ENCODE measurements at regions not wholly inside any gene's neighbourhood (a gene's known extent, or its start where the extent isn't known, plus 50 kb on each side); places are given as distances from the start of the nearest gene placed in this dataset.

DNA sequence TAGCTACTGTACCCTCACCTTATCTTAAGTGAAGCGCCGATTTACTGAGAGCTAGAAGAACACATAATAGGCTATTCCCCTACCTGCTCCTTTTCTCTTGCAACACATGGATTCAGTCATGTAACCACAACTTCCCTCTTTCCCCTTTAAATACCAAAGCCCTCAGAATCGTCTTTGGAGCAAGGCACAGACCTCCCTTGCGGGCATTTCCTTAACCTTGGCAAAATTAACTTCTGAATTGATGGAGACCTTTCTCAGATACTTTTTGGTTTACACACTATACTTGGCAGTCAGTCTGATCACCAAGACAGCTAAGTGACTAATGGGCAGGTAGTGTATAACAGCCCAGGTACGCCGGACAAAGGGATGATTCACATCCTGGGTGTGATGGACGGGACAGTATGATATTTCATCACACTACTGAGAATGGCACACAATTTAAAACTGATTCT is 72.7 kb upstream of the SEC61G start:
- Histone ChIP-seq H3K9ac (ENCODE audit: low read length) (no peak overlapping the region), H3K4me3 (ENCODE audit: low read length) (no peak overlapping the region), H3K27me3 (ENCODE audit: control insufficient read depth, insufficient read depth, low read length) (no peaks in the 10 kb centered on the region), H3K4me1 (ENCODE audit: control insufficient read depth, insufficient read depth, low read length) (no peaks in the 10 kb centered on the region), H3K36me3 (ENCODE audit: control insufficient read depth, insufficient read depth, low read length) (no peaks in the 10 kb centered on the region), H3K9me3 (ENCODE audit: control insufficient read depth, low read length) (no peaks in the 10 kb centered on the region)

DNA sequence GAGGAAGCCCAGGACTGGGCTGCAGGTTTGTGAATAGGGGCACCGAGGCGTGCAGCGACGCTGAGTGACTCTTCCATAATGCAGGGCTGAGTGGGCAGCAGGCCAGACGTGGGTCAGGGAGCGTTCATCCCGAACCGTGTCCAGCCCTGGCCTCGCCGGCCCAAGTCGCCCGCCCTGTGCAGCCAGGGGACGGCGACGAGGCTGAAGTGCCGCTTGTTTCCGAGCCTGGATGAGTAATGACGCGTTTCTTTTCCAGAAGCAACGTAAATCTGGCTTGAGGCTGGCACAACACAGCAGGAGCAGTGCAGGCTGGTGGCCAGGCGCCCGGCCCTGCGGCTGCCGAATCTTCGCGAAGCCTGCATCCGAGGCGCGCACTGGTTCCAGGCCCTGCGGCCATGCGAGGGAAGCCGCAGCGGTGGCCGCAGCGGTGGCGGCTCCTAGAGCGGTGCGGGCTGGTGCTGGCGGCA is 74.0 kb upstream of the SEC61G start:
- Histone ChIP-seq H3K36me3 (ENCODE audit: control insufficient read depth, insufficient read depth, low read length) (no peaks in the 10 kb centered on the region), H3K27me3 (ENCODE audit: control insufficient read depth, insufficient read depth, low read length) (no peaks in the 10 kb centered on the region), H3K9ac (ENCODE audit: low read length) (no peak overlapping the region), H3K4me3 (ENCODE audit: low read length) (no peak overlapping the region), H3K4me1 (ENCODE audit: control insufficient read depth, insufficient read depth, low read length) (no peaks in the 10 kb centered on the region), H3K9me3 (ENCODE audit: control insufficient read depth, low read length) (no peaks in the 10 kb centered on the region)

DNA sequence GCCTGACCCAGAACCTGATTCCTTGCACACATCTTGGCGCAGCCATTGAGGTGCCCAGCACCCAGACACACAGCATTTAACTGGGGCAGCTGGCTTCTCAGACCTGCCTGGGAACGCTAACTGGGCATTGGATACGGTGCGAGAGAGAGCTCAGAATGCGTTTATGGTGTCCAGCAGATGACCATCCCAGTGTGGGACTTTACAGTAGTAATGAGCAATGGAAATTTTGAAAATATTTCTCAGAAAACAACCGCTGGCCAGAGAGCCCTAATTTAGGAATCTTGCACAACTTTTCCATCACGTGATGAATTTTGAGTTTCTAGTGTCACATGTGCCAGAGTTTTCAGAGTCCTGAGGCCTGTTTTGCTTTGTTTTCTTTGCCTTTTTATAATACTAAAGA is 78.2 kb upstream of the SEC61G start:
- H3K36me3 ChIP-seq (ENCODE audit: control insufficient read depth, insufficient read depth, low read length), result no peaks in the 10 kb centered on the region
- no peaks in the 10 kb centered on the region for H3K27me3 ChIP-seq (ENCODE audit: control insufficient read depth, insufficient read depth, low read length)
- no peak overlapping the region for H3K4me3 ChIP-seq (ENCODE audit: low read length)
- no peak overlapping the region for H3K9ac ChIP-seq (ENCODE audit: low read length)
- H3K9me3 ChIP-seq (ENCODE audit: control insufficient read depth, low read length), result no peaks in the 10 kb centered on the region
- no peaks in the 10 kb centered on the region for H3K4me1 ChIP-seq (ENCODE audit: control insufficient read depth, insufficient read depth, low read length)

DNA sequence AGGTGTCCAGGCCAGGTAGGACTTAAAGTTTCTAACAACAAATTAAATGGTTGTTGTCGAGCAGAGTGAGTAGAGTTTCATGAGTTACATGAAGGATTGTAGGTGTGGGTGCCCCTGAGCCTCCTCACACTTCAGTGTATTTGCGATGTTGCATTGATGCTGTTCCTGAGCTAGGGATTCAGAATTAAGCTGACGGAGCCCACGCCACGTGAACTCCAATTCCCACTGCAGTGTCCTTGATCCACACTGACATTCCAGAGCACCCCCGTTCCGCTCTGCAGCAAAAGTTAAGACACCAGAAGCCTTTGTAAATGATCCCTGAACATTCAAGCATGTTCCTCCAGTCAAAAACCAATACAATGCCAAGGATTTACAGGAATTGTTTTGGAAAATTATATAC is 78.8 kb upstream of the SEC61G start:
- Histone ChIP-seq H3K9ac (ENCODE audit: low read length) (no peak overlapping the region), H3K4me3 (ENCODE audit: low read length) (no peak overlapping the region), H3K9me3 (ENCODE audit: control insufficient read depth, low read length) (no peaks in the 10 kb centered on the region), H3K27me3 (ENCODE audit: control insufficient read depth, insufficient read depth, low read length) (no peaks in the 10 kb centered on the region), H3K36me3 (ENCODE audit: control insufficient read depth, insufficient read depth, low read length) (no peaks in the 10 kb centered on the region), H3K4me1 (ENCODE audit: control insufficient read depth, insufficient read depth, low read length) (no peaks in the 10 kb centered on the region)

DNA sequence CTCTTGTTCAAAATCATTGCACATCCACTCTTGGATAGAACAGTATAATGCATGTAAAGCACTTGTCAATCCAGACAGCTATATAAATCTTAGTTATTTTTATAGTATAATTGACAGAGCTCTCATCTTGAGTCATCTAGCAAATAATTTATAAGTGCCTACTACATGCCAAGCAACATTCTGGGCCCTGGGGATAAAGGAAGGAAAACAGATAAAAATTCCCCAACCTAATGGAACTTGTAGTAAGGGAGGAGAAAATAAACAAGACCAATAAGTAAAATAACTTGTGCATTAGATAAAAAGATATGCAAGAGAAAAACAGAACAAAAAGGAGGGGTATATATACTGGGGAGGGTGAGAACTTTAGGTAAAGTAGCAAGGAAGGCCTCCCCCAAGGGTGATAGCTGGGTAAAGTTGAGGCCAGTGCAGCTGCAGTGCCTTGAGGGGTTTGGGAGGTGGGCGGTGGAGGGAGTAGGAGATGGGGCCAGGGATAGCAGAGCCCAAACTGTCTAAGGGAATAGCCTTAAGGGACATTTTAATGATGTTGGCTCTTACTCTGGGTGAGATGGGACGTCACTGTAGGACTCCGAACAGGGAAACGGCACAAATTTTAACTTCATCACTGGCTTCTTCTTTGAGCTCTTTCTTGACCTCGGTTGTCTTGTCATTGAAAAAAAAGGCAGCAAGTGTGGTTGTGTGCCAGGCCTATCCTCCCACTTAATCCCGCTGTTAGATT is 79.3 kb upstream of the SEC61G start:
- no peak overlapping the region for H3K9ac ChIP-seq (ENCODE audit: low read length)
- no peaks in the 10 kb centered on the region for H3K4me1 ChIP-seq (ENCODE audit: control insufficient read depth, insufficient read depth, low read length)
- no peaks in the 10 kb centered on the region for H3K27me3 ChIP-seq (ENCODE audit: control insufficient read depth, insufficient read depth, low read length)
- H3K4me3 ChIP-seq (ENCODE audit: low read length), result no peak overlapping the region
- no peaks in the 10 kb centered on the region for H3K9me3 ChIP-seq (ENCODE audit: control insufficient read depth, low read length)
- H3K36me3 ChIP-seq (ENCODE audit: control insufficient read depth, insufficient read depth, low read length), result no peaks in the 10 kb centered on the region

DNA sequence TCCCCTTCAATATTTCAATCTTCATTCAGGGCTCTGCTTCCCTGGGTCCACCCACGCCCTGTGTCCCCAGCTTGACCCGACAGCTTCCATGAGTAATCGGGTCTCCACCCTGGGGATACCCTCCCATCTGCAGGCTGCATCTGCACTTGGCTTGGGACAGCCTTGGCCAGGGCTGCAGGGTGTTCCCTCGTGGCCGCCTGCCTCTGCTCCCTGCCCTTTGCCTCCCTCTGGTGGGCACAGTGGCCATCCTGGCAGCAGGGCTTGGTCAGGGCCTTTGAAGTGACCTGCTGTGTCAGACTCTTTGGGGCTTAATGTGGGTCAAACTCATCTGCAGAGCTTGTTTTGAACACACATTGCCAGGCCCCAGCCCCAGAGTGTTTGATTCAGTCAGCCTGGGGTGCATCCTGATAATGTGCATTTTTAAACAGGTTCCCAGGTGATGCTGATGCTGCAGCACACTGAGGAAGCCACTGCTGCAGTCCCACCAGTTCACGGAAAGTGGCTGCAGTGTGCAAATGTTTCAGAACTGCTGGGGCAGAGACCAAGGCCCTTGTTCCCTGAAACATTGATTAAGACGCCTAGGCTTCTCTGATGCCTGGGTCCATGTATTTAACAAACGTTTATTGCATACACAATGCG is 80.7 kb upstream of the SEC61G start:
- H3K9ac ChIP-seq (ENCODE audit: low read length), result no peak overlapping the region
- H3K27me3 ChIP-seq (ENCODE audit: control insufficient read depth, insufficient read depth, low read length), result no peaks in the 10 kb centered on the region
- H3K4me1 ChIP-seq (ENCODE audit: control insufficient read depth, insufficient read depth, low read length), result no peaks in the 10 kb centered on the region

DNA sequence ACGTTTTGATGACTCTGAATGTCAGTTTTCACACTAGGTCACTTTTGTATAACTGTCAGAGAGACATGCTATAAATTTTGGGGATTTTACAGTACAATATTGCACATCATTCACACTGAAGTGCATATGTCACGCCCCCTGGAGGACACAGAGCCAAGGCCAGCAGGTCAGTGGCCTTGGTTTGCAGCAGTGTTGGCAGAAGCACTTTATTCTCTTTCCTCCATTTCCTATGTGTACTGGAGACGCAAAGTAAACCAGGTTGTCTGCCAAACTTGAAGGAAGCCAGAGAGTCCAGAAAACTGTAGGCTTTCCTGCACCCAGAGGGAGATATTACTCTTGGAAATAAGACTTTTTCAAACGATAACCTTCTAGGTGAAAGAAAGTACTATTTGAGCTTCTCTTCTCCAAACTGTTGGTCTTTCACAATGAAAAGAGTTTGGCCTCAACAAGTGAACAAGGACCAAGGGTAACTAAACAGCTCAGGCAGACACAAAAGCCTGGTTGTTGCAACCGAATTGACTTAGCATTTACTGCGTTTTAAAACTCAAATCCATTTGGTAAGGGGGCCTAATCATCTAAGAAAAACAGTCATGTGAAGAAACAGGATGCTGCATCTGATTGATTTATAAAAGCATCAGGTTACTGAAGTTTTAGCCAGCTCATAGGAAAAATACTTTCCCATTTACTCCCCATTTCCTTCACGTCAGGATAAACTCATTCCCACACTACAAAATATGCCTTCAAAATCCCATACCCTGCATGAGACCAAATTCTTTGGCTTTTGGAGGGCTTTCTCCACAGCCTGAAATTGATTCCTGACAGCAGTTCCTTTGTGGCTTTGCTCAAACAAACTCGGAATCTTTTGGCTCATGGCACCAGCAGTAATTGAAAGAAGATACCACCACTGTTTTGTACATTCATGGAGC is 83.0 kb upstream of the SEC61G start:
- Histone ChIP-seq H3K9me3 (ENCODE audit: control insufficient read depth, low read length) (no peaks in the 10 kb centered on the region), H3K36me3 (ENCODE audit: control insufficient read depth, insufficient read depth, low read length) (no peaks in the 10 kb centered on the region), H3K9ac (ENCODE audit: low read length) (no peak overlapping the region), H3K27me3 (ENCODE audit: control insufficient read depth, insufficient read depth, low read length) (no peaks in the 10 kb centered on the region), H3K4me1 (ENCODE audit: control insufficient read depth, insufficient read depth, low read length) (no peaks in the 10 kb centered on the region), H3K4me3 (ENCODE audit: low read length) (no peak overlapping the region)

More for the DNA sequence above, 80.7 kb upstream of the SEC61G start:
- Histone ChIP-seq H3K36me3 (ENCODE audit: control insufficient read depth, insufficient read depth, low read length) (no peaks in the 10 kb centered on the region), H3K9me3 (ENCODE audit: control insufficient read depth, low read length) (no peaks in the 10 kb centered on the region), H3K4me3 (ENCODE audit: low read length) (no peak overlapping the region)

DNA sequence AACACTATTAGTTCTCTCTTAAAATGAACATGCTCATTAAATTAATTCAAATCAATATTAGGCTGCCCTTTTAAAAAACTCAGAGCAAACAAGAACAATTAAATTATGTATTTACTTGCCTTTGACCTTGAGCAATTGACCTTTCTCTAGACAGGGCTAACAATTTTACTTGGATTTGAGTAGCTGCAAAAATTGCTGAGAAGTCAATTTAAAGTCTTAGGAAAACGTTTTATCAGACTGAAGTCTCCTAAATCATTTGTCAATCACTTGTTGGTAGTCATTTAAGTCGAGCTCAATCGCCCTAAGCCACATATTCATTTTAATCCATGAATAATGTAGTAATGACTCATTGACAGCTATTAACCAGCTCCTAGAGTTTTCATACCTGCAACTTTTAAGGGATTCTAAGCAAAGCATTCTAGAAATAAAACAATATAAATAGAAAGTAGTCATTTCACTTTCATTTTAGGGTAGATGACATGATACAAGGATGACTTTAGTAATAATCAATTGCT is 84.9 kb upstream of the SEC61G start:
- no peaks in the 10 kb centered on the region for H3K9me3 ChIP-seq (ENCODE audit: control insufficient read depth, low read length)

DNA sequence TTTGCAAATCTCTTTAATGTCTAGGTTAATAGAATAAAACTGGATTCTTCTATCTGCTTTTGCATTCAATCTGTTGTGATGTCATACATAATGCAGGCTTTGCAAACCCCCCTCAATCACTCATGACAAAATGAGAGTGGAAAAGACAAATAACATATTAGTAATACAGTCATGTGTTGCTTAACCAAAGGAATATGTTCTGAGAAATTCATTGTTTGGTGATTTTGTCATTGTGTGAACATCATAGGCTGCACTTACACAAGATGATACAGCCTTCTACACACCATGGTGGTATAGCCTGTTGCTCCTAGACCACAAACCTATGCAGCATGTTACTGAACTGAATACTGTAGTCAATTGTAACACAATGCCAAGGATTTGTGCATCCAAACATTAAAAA is 87.3 kb upstream of the SEC61G start:
- no peaks in the 10 kb centered on the region for H3K36me3 ChIP-seq (ENCODE audit: control insufficient read depth, insufficient read depth, low read length)
- H3K4me3 ChIP-seq (ENCODE audit: low read length), result no peak overlapping the region
- no peak overlapping the region for H3K9ac ChIP-seq (ENCODE audit: low read length)
- H3K4me1 ChIP-seq (ENCODE audit: control insufficient read depth, insufficient read depth, low read length), result no peaks in the 10 kb centered on the region
- H3K27me3 ChIP-seq (ENCODE audit: control insufficient read depth, insufficient read depth, low read length), result no peaks in the 10 kb centered on the region
- no peaks in the 10 kb centered on the region for H3K9me3 ChIP-seq (ENCODE audit: control insufficient read depth, low read length)

More for the DNA sequence above, 84.9 kb upstream of the SEC61G start:
- Histone ChIP-seq H3K4me3 (ENCODE audit: low read length) (no peak overlapping the region), H3K36me3 (ENCODE audit: control insufficient read depth, insufficient read depth, low read length) (no peaks in the 10 kb centered on the region), H3K4me1 (ENCODE audit: control insufficient read depth, insufficient read depth, low read length) (no peaks in the 10 kb centered on the region), H3K9ac (ENCODE audit: low read length) (no peak overlapping the region), H3K27me3 (ENCODE audit: control insufficient read depth, insufficient read depth, low read length) (no peaks in the 10 kb centered on the region)

DNA sequence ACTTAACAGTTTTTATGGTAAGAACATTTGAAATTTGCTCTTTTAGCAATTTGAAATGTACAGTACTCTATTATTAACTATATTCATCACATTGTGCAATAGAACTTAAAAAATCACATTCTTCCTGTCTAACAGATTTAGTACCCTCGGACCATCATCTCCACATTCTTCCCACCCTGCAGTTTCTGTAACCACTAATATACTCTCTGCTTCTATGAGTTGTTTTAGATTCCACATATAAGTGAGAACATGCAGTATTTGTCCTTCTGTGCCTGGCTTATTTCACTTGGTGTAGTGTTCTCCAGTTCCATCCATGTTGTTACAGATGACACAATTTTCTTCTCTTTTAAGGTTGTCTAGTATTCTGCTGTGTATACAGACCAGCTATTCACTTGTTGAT is 88.9 kb upstream of the SEC61G start:
- H3K27me3 ChIP-seq (ENCODE audit: control insufficient read depth, insufficient read depth, low read length), result no peaks in the 10 kb centered on the region
- H3K4me3 ChIP-seq (ENCODE audit: low read length), result no peak overlapping the region
- no peaks in the 10 kb centered on the region for H3K9me3 ChIP-seq (ENCODE audit: control insufficient read depth, low read length)
- no peaks in the 10 kb centered on the region for H3K36me3 ChIP-seq (ENCODE audit: control insufficient read depth, insufficient read depth, low read length)
- no peak overlapping the region for H3K9ac ChIP-seq (ENCODE audit: low read length)
- H3K4me1 ChIP-seq (ENCODE audit: control insufficient read depth, insufficient read depth, low read length), result no peaks in the 10 kb centered on the region

DNA sequence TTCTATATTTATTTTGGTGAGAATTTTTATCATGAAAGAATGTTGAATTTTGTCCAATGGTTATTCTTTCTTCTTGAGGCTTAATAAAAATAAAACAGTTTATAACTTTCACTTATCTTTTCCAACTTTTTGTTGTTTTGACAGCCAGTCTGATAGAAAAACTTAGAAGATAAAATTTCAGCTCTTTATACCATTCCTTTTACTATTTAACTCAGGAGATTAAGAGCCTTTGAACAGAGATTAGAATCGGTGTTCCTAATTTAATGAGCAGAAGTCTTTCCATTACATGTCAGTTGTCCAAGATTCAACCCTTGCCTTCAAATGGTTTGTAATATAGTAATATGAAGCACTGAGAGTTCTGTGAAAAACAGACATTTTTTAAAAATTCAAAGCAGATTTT is 97.8 kb upstream of the SEC61G start:
- no peaks in the 10 kb centered on the region for H3K9me3 ChIP-seq (ENCODE audit: control insufficient read depth, low read length)
- H3K9ac ChIP-seq (ENCODE audit: low read length), result no peak overlapping the region
- H3K4me3 ChIP-seq (ENCODE audit: low read length), result no peak overlapping the region
- H3K27me3 ChIP-seq (ENCODE audit: control insufficient read depth, insufficient read depth, low read length), result no peaks in the 10 kb centered on the region
- no peaks in the 10 kb centered on the region for H3K36me3 ChIP-seq (ENCODE audit: control insufficient read depth, insufficient read depth, low read length)
- H3K4me1 ChIP-seq (ENCODE audit: control insufficient read depth, insufficient read depth, low read length), result no peaks in the 10 kb centered on the region

DNA sequence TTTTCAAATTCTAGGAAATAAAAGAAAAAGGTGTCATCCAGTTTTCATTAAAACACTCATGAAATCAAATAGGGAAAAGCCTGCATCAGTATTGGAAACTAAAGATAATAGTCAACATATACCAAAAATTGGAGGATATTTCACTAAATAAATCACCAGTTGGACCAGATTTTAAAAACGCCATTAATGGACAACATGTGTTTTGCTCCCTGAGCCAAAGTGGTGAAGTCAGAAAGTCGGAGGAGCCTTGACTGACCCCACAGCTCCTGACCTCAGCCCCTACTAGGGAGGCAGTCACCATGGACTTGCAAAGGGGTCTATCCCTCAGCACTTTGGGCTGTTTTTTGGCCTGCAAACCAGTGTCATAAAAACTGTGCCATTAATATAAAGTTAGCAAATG is 98.3 kb upstream of the SEC61G start:
- no peaks in the 10 kb centered on the region for H3K9me3 ChIP-seq (ENCODE audit: control insufficient read depth, low read length)
- H3K27me3 ChIP-seq (ENCODE audit: control insufficient read depth, insufficient read depth, low read length), result no peaks in the 10 kb centered on the region
- no peaks in the 10 kb centered on the region for H3K4me1 ChIP-seq (ENCODE audit: control insufficient read depth, insufficient read depth, low read length)
- H3K36me3 ChIP-seq (ENCODE audit: control insufficient read depth, insufficient read depth, low read length), result no peaks in the 10 kb centered on the region
- no peak overlapping the region for H3K4me3 ChIP-seq (ENCODE audit: low read length)
- H3K9ac ChIP-seq (ENCODE audit: low read length), result no peak overlapping the region

Measured in mucosa of stomach (tissue), 1 donor.